HPDE6-E6E7 (cell line): ENCODE measurements at regions not wholly inside any gene's neighbourhood (a gene's known extent, or its start where the extent isn't known, plus 50 kb on each side); places are given as distances from the start of the nearest gene placed in this dataset.
"Not testable (repeated sequence)": the region's sequence is repeated elsewhere in the genome, so short reads cannot be mapped to it uniquely, and the experiment has no call there.

Experiments
- DNase-seq: peaks from one replicate; pipeline ENCODE4 v3.0.0; 2011; ENCODE audit warnings: missing footprints; ENCODE audit errors: extremely low spot score

GRCh38 chr7:110373859-110374258, 717.1 kb upstream of the LRRN3 start:
- no peak for DNase-seq

- no peak for DNase-seq
These were observed 715.9 kb upstream of the LRRN3 start for GRCh38 chr7:110375068-110375467.

DNA sequence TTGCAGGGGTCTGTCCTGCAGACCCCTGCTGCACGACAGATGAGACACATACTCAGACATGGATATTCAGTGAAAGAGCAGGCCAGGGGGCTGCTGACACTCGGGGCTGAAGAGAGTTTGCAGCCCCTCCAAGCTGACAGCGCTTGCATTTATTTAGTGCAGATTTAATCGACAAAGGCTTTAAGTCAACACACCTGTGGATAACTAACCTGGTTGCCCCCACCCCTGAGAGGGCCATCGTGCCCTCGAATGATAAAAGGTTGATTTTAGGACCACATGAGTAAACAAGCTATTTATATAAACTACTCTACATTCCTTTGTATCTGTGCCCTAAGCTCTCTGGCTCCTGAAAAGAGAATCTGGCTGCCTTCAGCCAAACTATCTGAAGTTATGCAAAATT, 708.2 kb upstream of the LRRN3 start:
- DNase-seq, result no peak

DNA sequence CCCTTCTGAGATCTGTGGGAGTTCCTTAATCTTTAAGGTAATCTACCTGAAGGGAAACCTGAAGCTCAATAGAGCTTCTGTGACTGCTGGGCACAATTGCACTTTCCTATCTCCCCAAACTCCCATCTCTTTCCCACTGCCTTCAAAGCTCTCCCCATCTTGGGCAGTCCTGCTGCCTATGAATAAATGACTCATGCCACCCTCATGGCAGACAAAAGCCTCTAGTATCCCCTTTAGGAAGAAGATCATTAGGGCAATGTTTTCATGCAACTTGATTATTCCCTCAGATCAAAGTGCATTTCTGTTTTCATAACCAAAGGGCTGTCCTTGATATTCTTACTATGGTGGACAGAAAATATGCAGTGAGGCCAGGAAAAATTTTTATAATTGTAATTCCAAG, 704.9 kb upstream of the LRRN3 start:
- peak; percentile 4 for DNase-seq

GRCh38 chr7:110386913-110387312, 704.0 kb upstream of the LRRN3 start:
- peak; percentile 82 for DNase-seq

GRCh38 chr7:110387689-110388088, 703.2 kb upstream of the LRRN3 start:
- no peak for DNase-seq

GRCh38 chr7:110388457-110388856, 702.5 kb upstream of the LRRN3 start:
- DNase-seq, result no peak

GRCh38 chr7:110396021-110396420, 694.9 kb upstream of the LRRN3 start:
- DNase-seq, result no peak

DNA sequence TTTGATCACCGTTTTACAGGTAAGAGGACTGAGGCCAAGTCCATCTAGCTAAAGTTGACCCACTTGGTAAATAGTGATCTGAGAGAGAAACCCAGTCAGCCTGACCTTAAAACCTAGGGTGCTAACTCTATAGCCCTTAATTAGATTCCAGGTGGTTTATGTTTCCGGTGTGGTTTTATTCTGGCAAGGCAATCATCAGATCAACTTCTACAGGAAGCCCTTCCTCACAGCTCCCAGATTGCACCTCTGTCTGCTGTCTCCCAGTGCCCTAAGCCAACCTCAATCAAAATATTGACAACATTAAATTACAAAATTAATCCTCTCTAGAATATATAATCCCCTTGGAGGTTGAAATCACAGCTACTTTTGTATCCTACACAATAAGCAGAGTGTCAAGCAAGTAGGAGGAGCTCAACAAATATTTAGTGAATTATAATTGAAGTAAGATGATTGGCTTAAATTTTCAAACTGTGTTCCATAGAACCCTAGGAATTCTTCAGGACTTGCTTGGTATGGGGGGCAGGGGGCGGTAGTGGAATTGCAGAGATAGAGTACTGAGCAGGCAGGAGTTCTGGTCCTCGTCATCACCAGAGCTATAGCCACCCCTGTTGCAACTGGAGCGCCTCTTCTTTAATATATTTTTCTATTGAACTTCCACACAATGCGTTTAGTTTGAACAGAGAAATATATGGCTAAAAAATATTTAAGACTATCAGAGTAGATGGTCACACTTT, 692.8 kb upstream of the LRRN3 start:
- DNase-seq, result no peak

DNA sequence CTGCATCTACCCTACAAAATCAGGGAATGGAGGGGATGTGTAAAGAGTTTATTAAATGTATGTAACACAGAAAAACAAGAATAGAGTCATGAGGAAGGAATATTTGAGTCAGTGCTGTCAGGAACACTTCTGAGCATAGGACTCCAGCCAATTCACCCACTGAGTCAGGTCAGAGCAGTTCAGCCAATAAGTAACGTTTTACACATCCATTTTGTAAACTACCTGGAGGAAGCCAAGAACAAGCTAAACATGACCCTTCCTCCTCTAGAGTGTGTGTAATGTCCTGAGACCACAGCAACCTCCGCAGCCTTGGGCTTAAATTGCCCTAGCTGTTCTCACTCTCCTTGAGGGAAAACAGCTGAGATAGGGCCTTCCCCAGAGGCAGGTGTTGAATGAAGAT, 691.5 kb upstream of the LRRN3 start:
- DNase-seq, result no peak

GRCh38 chr7:110400411-110400810, 690.5 kb upstream of the LRRN3 start:
- no peak for DNase-seq

GRCh38 chr7:110407242-110407641, 683.7 kb upstream of the LRRN3 start:
- no peak for DNase-seq

DNA sequence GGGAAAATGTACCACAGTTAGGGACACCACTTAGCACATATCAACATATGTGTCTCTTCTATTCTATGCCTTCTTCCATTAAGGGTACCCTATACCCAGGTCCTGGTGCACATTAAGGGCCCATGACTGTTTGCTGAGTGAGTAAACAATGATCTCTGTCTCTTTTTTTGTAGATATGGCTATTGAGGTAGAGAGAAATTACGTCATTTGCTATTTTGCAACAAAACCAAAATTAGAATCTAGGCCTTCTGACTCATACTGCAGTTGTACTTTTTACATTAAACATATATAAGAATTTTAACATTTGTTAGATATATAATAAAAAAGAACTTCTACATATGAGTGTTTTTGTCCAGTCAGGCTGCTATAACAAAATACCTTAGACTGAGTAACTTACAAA, 683.2 kb upstream of the LRRN3 start:
- no peak for DNase-seq

DNA sequence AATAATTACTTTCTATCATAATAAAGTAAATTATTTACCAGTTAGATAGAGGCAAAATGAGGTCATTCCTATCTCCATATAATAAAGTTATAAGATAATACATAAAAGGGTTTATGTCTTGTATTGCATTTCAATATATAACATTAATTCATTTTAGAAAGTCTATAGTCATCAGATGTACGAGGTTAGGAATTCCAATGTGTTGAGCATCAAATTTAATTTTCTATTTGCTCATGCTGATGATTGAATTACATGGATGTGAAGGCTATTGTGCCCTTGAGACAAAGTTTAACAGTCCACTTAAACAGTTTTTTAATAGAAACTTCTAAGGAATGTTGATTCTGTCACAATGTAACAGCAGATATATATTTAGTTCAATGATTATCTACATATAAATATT, 678.3 kb upstream of the LRRN3 start:
- DNase-seq, result no peak

DNA sequence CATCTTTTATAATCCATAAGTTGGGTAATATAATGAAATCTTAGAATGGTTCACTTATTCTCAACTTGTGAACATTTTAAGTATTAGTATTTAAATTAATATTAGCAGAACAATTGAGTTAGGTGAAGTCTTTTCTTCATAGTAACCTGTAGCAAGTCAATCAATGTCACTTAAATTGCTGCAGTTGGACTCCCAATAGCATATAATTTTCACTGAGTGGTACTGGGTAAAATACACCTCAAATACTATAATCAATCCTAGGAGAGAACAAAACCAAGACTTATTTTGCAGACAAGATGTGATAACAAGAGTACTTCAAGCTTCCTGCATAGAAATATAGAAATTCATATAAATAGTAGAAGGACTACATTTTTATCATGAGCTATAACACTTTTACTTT, 677.9 kb upstream of the LRRN3 start:
- DNase-seq, result no peak

- no peak for DNase-seq
These were observed 673.3 kb upstream of the LRRN3 start for GRCh38 chr7:110417611-110418010.

DNA sequence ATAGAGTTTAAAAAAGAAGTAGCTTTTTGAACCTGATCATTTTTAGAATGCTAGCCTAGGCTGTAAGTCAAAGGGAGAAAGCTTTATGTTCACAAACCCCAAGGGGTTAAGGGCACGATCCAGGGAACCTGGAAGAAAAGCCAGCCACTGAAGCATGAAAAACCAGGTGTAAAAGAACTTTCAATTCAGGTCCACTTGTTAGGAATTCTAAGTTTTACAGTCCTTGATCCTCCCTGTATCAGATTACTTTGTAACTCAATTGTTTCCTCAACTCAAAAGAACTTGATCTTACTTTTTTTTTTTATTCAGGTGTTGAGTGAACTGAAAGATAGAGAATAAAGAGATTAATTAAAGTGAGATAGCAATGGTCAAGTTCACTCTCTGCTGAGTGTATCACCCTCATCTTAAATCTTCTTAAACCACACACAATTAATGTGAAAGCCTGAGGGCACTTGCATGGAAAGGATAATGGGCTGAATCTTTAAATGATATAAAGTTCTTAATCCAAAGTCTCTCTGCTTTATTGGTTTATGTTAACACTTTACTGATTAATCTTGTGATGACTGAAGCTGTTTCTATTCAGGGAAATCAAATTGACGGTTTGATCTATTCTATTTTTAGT, 672.2 kb upstream of the LRRN3 start:
- DNase-seq, result no peak

DNA sequence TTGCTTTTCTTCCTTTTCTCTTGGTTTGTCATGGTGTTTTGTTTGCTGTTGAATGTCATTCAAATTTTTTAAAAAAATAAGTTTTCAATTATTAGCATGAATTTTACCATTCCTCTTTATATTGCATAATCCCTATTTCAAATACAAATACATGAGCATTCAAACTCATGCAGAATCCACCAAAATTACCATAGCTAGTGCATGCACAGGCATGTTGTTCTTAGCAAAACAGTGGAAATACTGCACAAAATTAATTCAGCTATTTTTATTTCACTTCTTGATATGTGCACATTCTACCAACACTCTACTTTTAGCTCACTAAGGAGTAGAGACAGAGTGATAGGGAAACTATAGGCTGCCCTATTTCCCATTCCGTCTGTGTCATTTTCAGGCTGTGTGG, 670.1 kb upstream of the LRRN3 start:
- DNase-seq, result no peak

DNA sequence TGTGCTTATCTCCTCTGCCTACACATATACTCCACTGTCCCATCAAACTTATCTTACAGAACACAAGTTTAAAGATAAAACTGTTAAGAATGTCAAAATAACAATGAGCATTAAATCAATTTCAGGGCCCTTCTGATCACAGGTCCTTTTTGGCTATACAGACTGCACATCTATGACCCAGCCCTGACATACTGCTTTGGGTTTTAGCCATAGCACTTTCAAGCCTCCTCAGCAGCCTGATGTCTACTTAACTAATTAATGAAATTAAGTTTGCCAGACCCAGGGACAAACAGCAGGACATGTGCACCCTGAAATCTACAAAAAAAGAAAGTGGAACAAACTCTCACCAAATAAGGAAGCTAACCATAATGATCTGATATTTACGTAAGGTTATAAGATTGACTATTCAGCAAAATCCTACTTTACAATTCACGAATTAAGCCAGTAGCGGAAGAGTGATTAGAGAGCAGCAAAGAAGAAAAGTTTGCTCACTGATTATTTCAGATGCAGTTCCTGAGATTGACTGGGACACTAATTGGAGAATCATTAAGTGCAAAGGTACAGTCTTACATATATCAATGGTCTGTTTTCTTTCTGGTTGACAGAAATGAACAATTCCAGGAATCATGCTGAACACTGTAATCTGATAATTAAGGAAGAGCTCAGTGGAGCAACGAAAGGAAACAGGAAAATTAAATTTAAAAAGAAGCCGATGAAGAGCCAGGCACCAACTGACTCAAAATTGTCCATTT, 669.3 kb upstream of the LRRN3 start:
- no peak for DNase-seq

GRCh38 chr7:110432061-110432553, 658.8 kb upstream of the LRRN3 start:
- no peak for DNase-seq

- DNase-seq, result not testable (repeated sequence)
These were observed 652.0 kb upstream of the LRRN3 start for GRCh38 chr7:110438926-110439325.

DNA sequence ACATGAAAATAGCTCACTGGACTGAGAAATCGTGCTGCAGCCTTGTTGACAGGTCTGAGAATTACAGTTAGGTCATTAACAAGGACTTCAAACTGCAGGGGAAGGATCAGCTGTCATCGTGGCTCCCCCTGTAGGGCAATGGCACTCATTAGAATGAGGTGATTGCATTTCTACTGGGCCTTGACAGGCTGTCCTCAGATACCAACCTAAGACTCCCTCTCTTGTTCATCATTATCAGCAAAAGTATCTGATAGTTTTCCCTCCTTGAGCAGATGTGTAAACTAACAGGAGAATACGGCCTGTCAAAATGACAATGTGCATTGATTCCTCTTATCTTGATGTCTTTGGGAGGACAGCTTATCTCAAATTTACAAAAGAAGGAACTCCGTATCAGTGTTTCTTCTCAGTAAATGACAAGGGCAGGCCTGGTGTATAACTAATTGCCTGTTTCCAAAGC, 648.5 kb upstream of the LRRN3 start:
- DNase-seq, result peak; percentile 63

GRCh38 chr7:110446658-110447057, 644.3 kb upstream of the LRRN3 start:
- DNase-seq, result no peak
